GM23338 (cell line): ENCODE measurements at regions not wholly inside any gene's neighbourhood (a gene's known extent, or its start where the extent isn't known, plus 50 kb on each side); places are given as distances from the start of the nearest gene placed in this dataset.

ENCODE experiments used
- CTCF ChIP-seq, 2 experiments: fragments of 200-600 bp in 1 of 2; sonication (generic) in 1 of 2; conservative IDR thresholded peaks; 2 replicates each; pipeline versions ENCODE4 v1.5.1 to v1.6.1; 2016 to 2017; ENCODE audit warnings: antibody characterized with exemption in 2 of 2, low read depth in 2 of 2, mild to moderate bottlenecking in 2 of 2, moderate library complexity in 1 of 2
- ETS1 ChIP-seq: IDR thresholded peaks from 2 replicates; pipeline ENCODE4 v1.6.1; 2016; ENCODE audit warnings: antibody characterized with exemption
- EZH2 ChIP-seq: fragments of 200-600 bp; sonication (generic); IDR thresholded peaks from one replicate; pipeline ENCODE4 v1.8.0; 2017; ENCODE audit warnings: antibody characterized with exemption, mild to moderate bottlenecking, low read depth; ENCODE audit not compliant: unreplicated experiment
- EZH2phosphoT487 ChIP-seq: fragments of 200-600 bp; sonication (generic); IDR thresholded peaks from one replicate; pipeline ENCODE4 v1.8.1; 2018; ENCODE audit warnings: antibody characterized with exemption; ENCODE audit not compliant: unreplicated experiment
- JUNB ChIP-seq: IDR thresholded peaks from one replicate; pipeline ENCODE4 v1.6.1; 2016; ENCODE audit warnings: antibody characterized with exemption; ENCODE audit not compliant: unreplicated experiment
- POLR2AphosphoS5 ChIP-seq: IDR thresholded peaks from 2 replicates; pipeline ENCODE4 v1.6.1; 2016; ENCODE audit warnings: antibody characterized with exemption, low read depth
- REST ChIP-seq: IDR thresholded peaks from one replicate; pipeline ENCODE4 v1.6.1; 2018; ENCODE audit warnings: antibody characterized with exemption; ENCODE audit not compliant: unreplicated experiment
- STAT1 ChIP-seq: IDR thresholded peaks from one replicate; pipeline ENCODE4 v1.6.1; 2016; ENCODE audit warnings: antibody characterized with exemption; ENCODE audit not compliant: unreplicated experiment
- ZNF114 ChIP-seq: fragments of 250-450 bp; sonication (Bioruptor Pico); IDR thresholded peaks from 2 replicates; pipeline ENCODE4 v1.5.0; 2020; ENCODE audit warnings: mild to moderate bottlenecking, moderate library complexity

GRCh38 chr4:124890522-124890921 is 178.0 kb upstream of the ANKRD50 start:
- TF ChIP-seq CTCF (conservative IDR thresholded peaks at IDR 0.05; ENCODE audit: low read depth in 2 of 2) (no peak), POLR2AphosphoS5 (no peak), EZH2phosphoT487 (no peak), EZH2 (no peak), REST (no peak), JUNB (no peak), ETS1 (no peak), STAT1 (no peak), ZNF114 (no peak)
